PC-9 (cell line): ENCODE measurements at regions not wholly inside any gene's neighbourhood (a gene's known extent, or its start where the extent isn't known, plus 50 kb on each side); places are given as distances from the start of the nearest gene placed in this dataset.

ENCODE experiments used
- BruUV-seq: library from RNA; stranded (reverse); fragments of 400-500 nt; replicated peaks from 2 replicates; lab custom pipeline; 2021; lab: Mats Ljungman, UMichigan
- CTCF ChIA-PET: fragments of 300-600 bp; sonication (Branson Sonifier 250); formaldehyde crosslinking; loops from one replicate; lab custom pipeline; 2022; ENCODE audit warnings: antibody characterized with exemption; lab: Charles Lee
- POLR2A ChIA-PET: fragments of 300-600 bp; sonication (Branson Sonifier 250); formaldehyde crosslinking; loops from one replicate; lab custom pipeline; 2022; ENCODE audit warnings: antibody characterized with exemption; ENCODE audit not compliant: unreplicated experiment; lab: Charles Lee
- DNase-seq, 2 experiments: peaks; one replicate each; pipeline versions ENCODE4 v3.0.0 to v3.0.0-alpha.2; 2015 to 2022; ENCODE audit warnings: mixed read lengths in 1 of 2
- H2AFZ ChIP-seq: fragments of 200-600 bp; sonication (generic); 2 replicates; pipeline ENCODE4 v1.8.1; 2017; ENCODE audit warnings: antibody characterized with exemption
- H3F3A ChIP-seq: fragments of 200-600 bp; sonication (generic); 2 replicates; pipeline ENCODE4 v1.8.1; 2017; ENCODE audit warnings: antibody characterized with exemption, mild to moderate bottlenecking, low read depth; ENCODE audit not compliant: insufficient read depth
- H3K27ac ChIP-seq: fragments of 200-600 bp; sonication (generic); 2 replicates; pipeline ENCODE4 v1.6.1; 2016; ENCODE audit warnings: mixed run types
- H3K27me3 ChIP-seq: fragments of 200-600 bp; sonication (generic); 2 replicates; pipeline ENCODE4 v1.6.1; 2016; ENCODE audit warnings: low read depth, mixed run types; ENCODE audit not compliant: insufficient read depth
- H3K36me3 ChIP-seq: fragments of 200-600 bp; sonication (generic); 2 replicates; pipeline ENCODE4 v1.6.1; 2016; ENCODE audit warnings: low read depth, mixed run types
- H3K4me1 ChIP-seq: fragments of 200-600 bp; sonication (generic); replicated peaks from 2 replicates; pipeline ENCODE4 v1.6.1; 2016; ENCODE audit warnings: mixed run types; ENCODE audit not compliant: insufficient read depth
- H3K4me2 ChIP-seq: fragments of 200-600 bp; sonication (generic); 2 replicates; pipeline ENCODE4 v1.6.1; 2017; ENCODE audit warnings: mixed run types
- H3K4me3 ChIP-seq: fragments of 200-600 bp; sonication (generic); 2 replicates; pipeline ENCODE4 v1.6.1; 2016; ENCODE audit warnings: mixed run types
- H3K79me2 ChIP-seq: fragments of 200-600 bp; sonication (generic); 2 replicates; pipeline ENCODE4 v1.6.1; 2017; ENCODE audit warnings: low read depth, mixed run types
- H3K9me2 ChIP-seq: fragments of 200-600 bp; sonication (generic); 2 replicates; pipeline ENCODE4 v1.8.1; 2017; ENCODE audit warnings: mild to moderate bottlenecking; ENCODE audit not compliant: insufficient read depth
- H3K9me3 ChIP-seq: fragments of 200-600 bp; sonication (generic); 2 replicates; pipeline ENCODE4 v1.8.1; 2016; ENCODE audit warnings: low read depth; ENCODE audit not compliant: insufficient read depth
- H4K20me1 ChIP-seq: fragments of 200-600 bp; sonication (generic); 2 replicates; pipeline ENCODE4 v1.8.1; 2017; ENCODE audit not compliant: insufficient read depth
- EZH2 ChIP-seq: fragments of 200-600 bp; sonication (generic); IDR thresholded peaks from 2 replicates; pipeline ENCODE4 v1.8.0; 2017; ENCODE audit warnings: antibody characterized with exemption, low read depth
- intact Hi-C: fragments of 100-400 bp; cut with micrococcal nuclease; formaldehyde crosslinking; loops from one replicate; pipeline ENCODE4 v1.10.0; 2022; ENCODE audit not compliant: unreplicated experiment
- TF ChIP-seq, protein P1 (sequence below): fragments of 200-600 bp; sonication (generic); conservative IDR thresholded peaks from 2 replicates; pipeline ENCODE4 v1.6.1; 2017; ENCODE audit warnings: mixed run types, antibody characterized with exemption, mild to moderate bottlenecking, moderate library complexity

DNA sequence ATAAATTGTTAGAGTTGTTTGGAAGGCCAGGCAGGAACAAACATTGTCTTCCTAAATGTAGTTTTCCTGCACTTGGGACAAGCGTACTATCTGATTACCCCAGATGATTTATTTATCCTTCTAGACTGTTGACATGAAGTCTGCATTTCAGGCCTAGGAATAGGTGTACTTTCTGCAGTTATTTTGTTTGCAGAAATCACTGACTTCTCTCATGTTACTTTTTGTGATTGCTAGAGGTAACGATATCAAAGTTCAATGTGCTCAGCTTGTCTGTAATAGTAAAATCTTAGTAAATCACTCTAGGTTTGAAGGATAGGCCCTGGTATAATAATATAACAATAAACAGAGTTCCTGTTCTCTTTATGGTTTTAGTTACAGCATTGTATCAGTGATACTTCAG, 75.4 kb upstream of the HDAC9 start:
- BruUV-seq = no TSS peak
- Histone ChIP-seq H3K4me3 (no peak overlapping the region), H3K27ac (no peak overlapping the region), H3K4me2 (no peak overlapping the region), H4K20me1 (no peaks in the 10 kb centered on the region), H3K36me3 (no peaks in the 10 kb centered on the region), H3F3A (no peaks in the 10 kb centered on the region), H3K27me3 (no peaks in the 10 kb centered on the region), H3K79me2 (no peaks in the 10 kb centered on the region), H2AFZ (no peak overlapping the region), H3K4me1 (no peaks in the 10 kb centered on the region), H3K9me2 (0 out of 2 replicates have a peak, but pooled peaks cover 7% of the 10 kb centered on the region), H3K9me3 (no peaks in the 10 kb centered on the region)
- ChIA-PET POLR2A (no interaction called here), CTCF (no interaction called here)
- intact Hi-C loops = no loop called here
- TF ChIP-seq, protein P1, sequence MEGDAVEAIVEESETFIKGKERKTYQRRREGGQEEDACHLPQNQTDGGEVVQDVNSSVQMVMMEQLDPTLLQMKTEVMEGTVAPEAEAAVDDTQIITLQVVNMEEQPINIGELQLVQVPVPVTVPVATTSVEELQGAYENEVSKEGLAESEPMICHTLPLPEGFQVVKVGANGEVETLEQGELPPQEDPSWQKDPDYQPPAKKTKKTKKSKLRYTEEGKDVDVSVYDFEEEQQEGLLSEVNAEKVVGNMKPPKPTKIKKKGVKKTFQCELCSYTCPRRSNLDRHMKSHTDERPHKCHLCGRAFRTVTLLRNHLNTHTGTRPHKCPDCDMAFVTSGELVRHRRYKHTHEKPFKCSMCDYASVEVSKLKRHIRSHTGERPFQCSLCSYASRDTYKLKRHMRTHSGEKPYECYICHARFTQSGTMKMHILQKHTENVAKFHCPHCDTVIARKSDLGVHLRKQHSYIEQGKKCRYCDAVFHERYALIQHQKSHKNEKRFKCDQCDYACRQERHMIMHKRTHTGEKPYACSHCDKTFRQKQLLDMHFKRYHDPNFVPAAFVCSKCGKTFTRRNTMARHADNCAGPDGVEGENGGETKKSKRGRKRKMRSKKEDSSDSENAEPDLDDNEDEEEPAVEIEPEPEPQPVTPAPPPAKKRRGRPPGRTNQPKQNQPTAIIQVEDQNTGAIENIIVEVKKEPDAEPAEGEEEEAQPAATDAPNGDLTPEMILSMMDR = no peak
- TF ChIP-seq EZH2 = no peak
- DNase-seq = no peak

DNA sequence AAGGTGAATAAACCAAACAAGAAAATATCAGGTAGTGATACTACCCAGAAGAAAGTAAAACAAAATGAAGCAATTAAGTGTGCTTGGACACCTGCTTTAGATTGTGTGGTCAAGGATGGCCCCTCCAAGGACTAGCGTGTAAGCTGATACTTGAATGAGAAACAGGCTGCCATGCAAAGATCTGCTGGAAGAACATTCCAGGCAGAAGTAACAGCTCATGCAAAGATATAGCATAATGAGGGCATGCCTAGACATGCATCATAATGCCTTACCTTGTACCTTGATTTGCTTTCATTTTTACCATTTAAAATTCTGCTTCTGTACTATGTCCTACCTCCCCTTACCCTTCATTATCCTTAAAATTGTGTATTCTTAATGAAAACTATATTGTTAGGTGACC, 74.8 kb upstream of the HDAC9 start:
- no peaks in the 10 kb centered on the region for H3K9me3 ChIP-seq
- no peaks in the 10 kb centered on the region for H3K27me3 ChIP-seq
- CTCF ChIA-PET = no interaction called here
- no peaks in the 10 kb centered on the region for H3K79me2 ChIP-seq
- BruUV-seq = no TSS peak
- POLR2A ChIA-PET = no interaction called here
- intact Hi-C loops = no loop called here
- DNase-seq = no peak
- no peaks in the 10 kb centered on the region for H4K20me1 ChIP-seq
- H3K4me1 ChIP-seq = no peaks in the 10 kb centered on the region
- 0 out of 2 replicates have a peak, but pooled peaks cover 7% of the 10 kb centered on the region for H3K9me2 ChIP-seq
- no peak overlapping the region for H3K4me2 ChIP-seq
- no peaks in the 10 kb centered on the region for H3F3A ChIP-seq
- no peak overlapping the region for H3K4me3 ChIP-seq
- no peak overlapping the region for H2AFZ ChIP-seq
- H3K36me3 ChIP-seq = no peaks in the 10 kb centered on the region
- TF ChIP-seq EZH2 = no peak
- TF ChIP-seq, protein P1 = no peak
- H3K27ac ChIP-seq = no peak overlapping the region

DNA sequence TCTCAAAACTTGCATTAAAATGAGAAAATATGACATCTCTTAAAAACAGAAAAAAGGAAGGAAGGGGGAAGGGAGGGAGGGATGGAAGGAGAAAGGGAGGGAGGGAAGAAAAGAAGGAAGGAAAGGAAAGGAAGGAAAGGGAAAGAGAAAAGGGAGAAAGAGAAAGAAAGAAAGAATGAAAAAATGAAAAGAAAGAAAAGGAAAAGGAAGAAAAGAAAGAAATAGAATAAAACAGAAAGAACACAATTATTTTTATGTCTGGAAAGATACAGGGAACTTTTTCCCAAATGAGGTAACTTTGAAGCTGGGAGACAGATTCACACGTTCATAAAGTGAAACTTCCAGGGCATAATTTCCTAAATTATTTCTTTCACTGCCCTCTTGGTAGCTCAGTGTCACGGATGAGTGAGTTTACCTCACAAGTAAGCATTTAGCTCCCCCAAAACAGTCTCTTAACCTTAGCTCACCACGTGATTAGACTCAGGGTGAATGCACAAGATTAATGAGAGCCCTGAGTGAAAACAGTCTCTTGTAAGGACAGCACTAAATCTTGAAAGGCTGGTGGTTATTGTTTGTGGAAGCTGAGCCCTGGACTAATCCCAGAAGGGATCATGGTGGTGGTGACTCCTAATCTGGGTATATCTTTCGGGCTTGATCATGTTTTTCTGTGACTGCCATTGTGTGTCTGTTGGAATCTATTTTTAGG, 74.1 kb upstream of the HDAC9 start:
- no peak overlapping the region for H3K4me3 ChIP-seq
- no peaks in the 10 kb centered on the region for H3K9me3 ChIP-seq
- no peak overlapping the region for H3K27ac ChIP-seq
- TF ChIP-seq, protein P1 = no peak
- TF ChIP-seq EZH2 = no peak
- peaks cover 4% of the 10 kb centered on the region; the same call in 1 of the 2 replicates for H3F3A ChIP-seq
- H3K27me3 ChIP-seq = no peaks in the 10 kb centered on the region
- ChIA-PET CTCF (no interaction called here), POLR2A (interaction anchor here (0.6 kb wide), 1 partner anchor 924 kb away, joined by 4 read pairs; no protein-coding TSS in a partner anchor)
- H2AFZ ChIP-seq = peak overlapping the region; percentile 57
- no peaks in the 10 kb centered on the region for H3K79me2 ChIP-seq
- H3K4me1 ChIP-seq = peaks cover 4% of the 10 kb centered on the region
- BruUV-seq = no TSS peak
- no peaks in the 10 kb centered on the region for H3K36me3 ChIP-seq
- H3K4me2 ChIP-seq = 0 out of 2 replicates have a peak overlapping the region, but pooled peaks have one; percentile 6
- intact Hi-C loops = no loop called here
- H4K20me1 ChIP-seq = no peaks in the 10 kb centered on the region
- H3K9me2 ChIP-seq = 0 out of 2 replicates have a peak, but pooled peaks cover 7% of the 10 kb centered on the region
- DNase-seq = no peak
